Neural cell (in vitro differentiated cells): ENCODE measurements at regions not wholly inside any gene's neighbourhood (a gene's known extent, or its start where the extent isn't known, plus 50 kb on each side); places are given as distances from the start of the nearest gene placed in this dataset.

Experiments
- EP300 ChIP-seq: fragments of 450-650 bp; conservative IDR thresholded peaks from 2 replicates; pipeline ENCODE4 v1.6.1; 2014; ENCODE audit warnings: antibody characterized with exemption, mild to moderate bottlenecking, moderate library complexity; ENCODE audit not compliant: poor library complexity, severe bottlenecking
- EZH2 ChIP-seq: fragments of 200-600, 300-800 bp; shearing (Covaris generic), sonication (generic); IDR thresholded peaks from 2 replicates; pipeline ENCODE4 v1.6.1; 2014; ENCODE audit warnings: antibody characterized with exemption, low read length, borderline replicate concordance, mild to moderate bottlenecking; ENCODE audit not compliant: insufficient read depth, poor library complexity, severe bottlenecking
- MXI1 ChIP-seq: fragments of 450-650 bp; conservative IDR thresholded peaks from 2 replicates; pipeline ENCODE4 v1.6.1; 2014; ENCODE audit warnings: antibody characterized with exemption, mild to moderate bottlenecking; ENCODE audit not compliant: poor library complexity, severe bottlenecking
- POLR2AphosphoS5 ChIP-seq: IDR thresholded peaks from 2 replicates; pipeline ENCODE4 v1.6.1; 2012
- RAD21 ChIP-seq: fragments of 450-650 bp; conservative IDR thresholded peaks from 2 replicates; pipeline ENCODE4 v1.6.1; 2014; ENCODE audit warnings: antibody characterized with exemption, mild to moderate bottlenecking, moderate library complexity
- TAF1 ChIP-seq: IDR thresholded peaks from 2 replicates; pipeline ENCODE4 v1.6.1; 2012; ENCODE audit warnings: low read depth
- TF ChIP-seq, protein P1 (sequence below): IDR thresholded peaks from 2 replicates; pipeline ENCODE4 v1.6.1; 2012; ENCODE audit warnings: borderline replicate concordance
- TF ChIP-seq, protein P2 (sequence below): fragments of 450-650 bp; IDR thresholded peaks from 2 replicates; pipeline ENCODE4 v1.5.1; 2014; ENCODE audit warnings: antibody characterized with exemption, mild to moderate bottlenecking, moderate library complexity; ENCODE audit not compliant: poor library complexity, severe bottlenecking

DNA sequence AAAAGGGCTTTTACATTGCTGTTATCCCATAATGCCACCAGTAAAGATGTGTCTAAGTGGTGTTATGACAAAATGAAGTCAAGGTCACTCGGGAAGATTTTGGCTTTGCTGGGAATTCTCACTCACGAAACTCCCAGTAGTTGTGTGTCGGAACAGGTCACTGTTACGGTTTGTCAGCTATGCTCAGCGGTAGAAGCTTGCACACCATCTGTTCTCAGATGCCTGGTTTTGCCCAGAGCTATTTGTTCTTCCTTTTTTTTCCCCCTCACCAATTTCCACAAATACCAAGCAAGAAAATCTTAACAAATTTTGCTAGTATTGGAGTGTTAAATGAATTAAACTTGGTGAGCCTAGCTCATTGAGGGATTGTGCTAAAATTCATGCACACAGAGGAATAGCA is 915.1 kb downstream of the MCTP2 start:
- TF ChIP-seq, protein P1, sequence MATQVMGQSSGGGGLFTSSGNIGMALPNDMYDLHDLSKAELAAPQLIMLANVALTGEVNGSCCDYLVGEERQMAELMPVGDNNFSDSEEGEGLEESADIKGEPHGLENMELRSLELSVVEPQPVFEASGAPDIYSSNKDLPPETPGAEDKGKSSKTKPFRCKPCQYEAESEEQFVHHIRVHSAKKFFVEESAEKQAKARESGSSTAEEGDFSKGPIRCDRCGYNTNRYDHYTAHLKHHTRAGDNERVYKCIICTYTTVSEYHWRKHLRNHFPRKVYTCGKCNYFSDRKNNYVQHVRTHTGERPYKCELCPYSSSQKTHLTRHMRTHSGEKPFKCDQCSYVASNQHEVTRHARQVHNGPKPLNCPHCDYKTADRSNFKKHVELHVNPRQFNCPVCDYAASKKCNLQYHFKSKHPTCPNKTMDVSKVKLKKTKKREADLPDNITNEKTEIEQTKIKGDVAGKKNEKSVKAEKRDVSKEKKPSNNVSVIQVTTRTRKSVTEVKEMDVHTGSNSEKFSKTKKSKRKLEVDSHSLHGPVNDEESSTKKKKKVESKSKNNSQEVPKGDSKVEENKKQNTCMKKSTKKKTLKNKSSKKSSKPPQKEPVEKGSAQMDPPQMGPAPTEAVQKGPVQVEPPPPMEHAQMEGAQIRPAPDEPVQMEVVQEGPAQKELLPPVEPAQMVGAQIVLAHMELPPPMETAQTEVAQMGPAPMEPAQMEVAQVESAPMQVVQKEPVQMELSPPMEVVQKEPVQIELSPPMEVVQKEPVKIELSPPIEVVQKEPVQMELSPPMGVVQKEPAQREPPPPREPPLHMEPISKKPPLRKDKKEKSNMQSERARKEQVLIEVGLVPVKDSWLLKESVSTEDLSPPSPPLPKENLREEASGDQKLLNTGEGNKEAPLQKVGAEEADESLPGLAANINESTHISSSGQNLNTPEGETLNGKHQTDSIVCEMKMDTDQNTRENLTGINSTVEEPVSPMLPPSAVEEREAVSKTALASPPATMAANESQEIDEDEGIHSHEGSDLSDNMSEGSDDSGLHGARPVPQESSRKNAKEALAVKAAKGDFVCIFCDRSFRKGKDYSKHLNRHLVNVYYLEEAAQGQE: no peak
- TF ChIP-seq, protein P2, sequence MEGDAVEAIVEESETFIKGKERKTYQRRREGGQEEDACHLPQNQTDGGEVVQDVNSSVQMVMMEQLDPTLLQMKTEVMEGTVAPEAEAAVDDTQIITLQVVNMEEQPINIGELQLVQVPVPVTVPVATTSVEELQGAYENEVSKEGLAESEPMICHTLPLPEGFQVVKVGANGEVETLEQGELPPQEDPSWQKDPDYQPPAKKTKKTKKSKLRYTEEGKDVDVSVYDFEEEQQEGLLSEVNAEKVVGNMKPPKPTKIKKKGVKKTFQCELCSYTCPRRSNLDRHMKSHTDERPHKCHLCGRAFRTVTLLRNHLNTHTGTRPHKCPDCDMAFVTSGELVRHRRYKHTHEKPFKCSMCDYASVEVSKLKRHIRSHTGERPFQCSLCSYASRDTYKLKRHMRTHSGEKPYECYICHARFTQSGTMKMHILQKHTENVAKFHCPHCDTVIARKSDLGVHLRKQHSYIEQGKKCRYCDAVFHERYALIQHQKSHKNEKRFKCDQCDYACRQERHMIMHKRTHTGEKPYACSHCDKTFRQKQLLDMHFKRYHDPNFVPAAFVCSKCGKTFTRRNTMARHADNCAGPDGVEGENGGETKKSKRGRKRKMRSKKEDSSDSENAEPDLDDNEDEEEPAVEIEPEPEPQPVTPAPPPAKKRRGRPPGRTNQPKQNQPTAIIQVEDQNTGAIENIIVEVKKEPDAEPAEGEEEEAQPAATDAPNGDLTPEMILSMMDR: no peak
- TF ChIP-seq EZH2 (no peak), TAF1 (no peak), MXI1 (no peak), EP300 (no peak), RAD21 (no peak), POLR2AphosphoS5 (no peak)
